HG02970 (cell line): ENCODE measurements at regions not wholly inside any gene's neighbourhood (a gene's known extent, or its start where the extent isn't known, plus 50 kb on each side); places are given as distances from the start of the nearest gene placed in this dataset.
"Not testable (repeated sequence)": the region's sequence is repeated elsewhere in the genome, so short reads cannot be mapped to it uniquely, and the experiment has no call there.

Experiments
- ATAC-seq: cut with Tn5 transposase; IDR thresholded peaks from one replicate; pipeline ENCODE4 v1.9.1; 2021; ENCODE audit warnings: mild to moderate bottlenecking, moderate library complexity, moderate number of reproducible peaks; ENCODE audit not compliant: unreplicated experiment, low FRiP score

GRCh38 chr5:153187503-153187902 lies 303.0 kb upstream of the GRIA1 start:
- no peak for ATAC-seq

- ATAC-seq: no peak
Observed at GRCh38 chr5:153206361-153206760, 284.1 kb upstream of the GRIA1 start.

- no peak for ATAC-seq
Observed at GRCh38 chr5:153209016-153209415, 281.5 kb upstream of the GRIA1 start.

GRCh38 chr5:153209687-153210086 lies 280.8 kb upstream of the GRIA1 start:
- no peak for ATAC-seq

- no peak for ATAC-seq
Observed at GRCh38 chr5:153211076-153211475, 279.4 kb upstream of the GRIA1 start.

- no peak for ATAC-seq
Observed at GRCh38 chr5:153212471-153212870, 278.0 kb upstream of the GRIA1 start.

- no peak for ATAC-seq
Observed at GRCh38 chr5:153222936-153223335, 267.5 kb upstream of the GRIA1 start.

GRCh38 chr5:153223376-153223775 lies 267.1 kb upstream of the GRIA1 start:
- ATAC-seq: no peak

GRCh38 chr5:153224651-153225050 lies 265.8 kb upstream of the GRIA1 start:
- no peak for ATAC-seq

- no peak for ATAC-seq
Observed at GRCh38 chr5:153233933-153234332, 256.5 kb upstream of the GRIA1 start.

- no peak for ATAC-seq
Observed at GRCh38 chr5:153236319-153236718, 254.2 kb upstream of the GRIA1 start.

- peak; percentile 94 for ATAC-seq
Observed at GRCh38 chr5:153237671-153238332, 252.7 kb upstream of the GRIA1 start.

GRCh38 chr5:153257381-153257780 lies 233.1 kb upstream of the GRIA1 start:
- ATAC-seq: no peak

GRCh38 chr5:153258469-153258868 lies 232.0 kb upstream of the GRIA1 start:
- ATAC-seq: no peak

- no peak for ATAC-seq
Observed at GRCh38 chr5:153267506-153267905, 223.0 kb upstream of the GRIA1 start.

GRCh38 chr5:153275695-153276094 lies 214.8 kb upstream of the GRIA1 start:
- ATAC-seq: no peak

GRCh38 chr5:153276151-153276550 lies 214.3 kb upstream of the GRIA1 start:
- ATAC-seq: no peak

GRCh38 chr5:153296251-153296844 lies 194.1 kb upstream of the GRIA1 start:
- not testable (repeated sequence) for ATAC-seq

GRCh38 chr5:153299891-153300290 lies 190.6 kb upstream of the GRIA1 start:
- ATAC-seq: no peak

GRCh38 chr5:153308282-153308681 lies 182.2 kb upstream of the GRIA1 start:
- ATAC-seq: no peak

GRCh38 chr5:153318556-153318955 lies 171.9 kb upstream of the GRIA1 start:
- no peak for ATAC-seq

GRCh38 chr5:153321478-153321877 lies 169.0 kb upstream of the GRIA1 start:
- ATAC-seq: no peak
